GM10266 (cell line): ENCODE measurements at regions not wholly inside any gene's neighbourhood (a gene's known extent, or its start where the extent isn't known, plus 50 kb on each side); places are given as distances from the start of the nearest gene placed in this dataset.

Experiments
- DNase-seq: peaks from one replicate; pipeline ENCODE4 v3.0.0; 2012; ENCODE audit errors: extremely low spot score
- TF ChIP-seq, protein P1 (sequence below): IDR thresholded peaks from 2 replicates; pipeline ENCODE4 v1.5.1; 2012; ENCODE audit warnings: mild to moderate bottlenecking, low read depth; ENCODE audit not compliant: control insufficient read depth, insufficient read depth; ENCODE audit errors: missing control alignments

- TF ChIP-seq, protein P1, sequence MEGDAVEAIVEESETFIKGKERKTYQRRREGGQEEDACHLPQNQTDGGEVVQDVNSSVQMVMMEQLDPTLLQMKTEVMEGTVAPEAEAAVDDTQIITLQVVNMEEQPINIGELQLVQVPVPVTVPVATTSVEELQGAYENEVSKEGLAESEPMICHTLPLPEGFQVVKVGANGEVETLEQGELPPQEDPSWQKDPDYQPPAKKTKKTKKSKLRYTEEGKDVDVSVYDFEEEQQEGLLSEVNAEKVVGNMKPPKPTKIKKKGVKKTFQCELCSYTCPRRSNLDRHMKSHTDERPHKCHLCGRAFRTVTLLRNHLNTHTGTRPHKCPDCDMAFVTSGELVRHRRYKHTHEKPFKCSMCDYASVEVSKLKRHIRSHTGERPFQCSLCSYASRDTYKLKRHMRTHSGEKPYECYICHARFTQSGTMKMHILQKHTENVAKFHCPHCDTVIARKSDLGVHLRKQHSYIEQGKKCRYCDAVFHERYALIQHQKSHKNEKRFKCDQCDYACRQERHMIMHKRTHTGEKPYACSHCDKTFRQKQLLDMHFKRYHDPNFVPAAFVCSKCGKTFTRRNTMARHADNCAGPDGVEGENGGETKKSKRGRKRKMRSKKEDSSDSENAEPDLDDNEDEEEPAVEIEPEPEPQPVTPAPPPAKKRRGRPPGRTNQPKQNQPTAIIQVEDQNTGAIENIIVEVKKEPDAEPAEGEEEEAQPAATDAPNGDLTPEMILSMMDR: no peak
- no peak for DNase-seq
These were observed 544.3 kb downstream of the NTRK3 start for GRCh38 chr15:87712211-87712610.

DNA sequence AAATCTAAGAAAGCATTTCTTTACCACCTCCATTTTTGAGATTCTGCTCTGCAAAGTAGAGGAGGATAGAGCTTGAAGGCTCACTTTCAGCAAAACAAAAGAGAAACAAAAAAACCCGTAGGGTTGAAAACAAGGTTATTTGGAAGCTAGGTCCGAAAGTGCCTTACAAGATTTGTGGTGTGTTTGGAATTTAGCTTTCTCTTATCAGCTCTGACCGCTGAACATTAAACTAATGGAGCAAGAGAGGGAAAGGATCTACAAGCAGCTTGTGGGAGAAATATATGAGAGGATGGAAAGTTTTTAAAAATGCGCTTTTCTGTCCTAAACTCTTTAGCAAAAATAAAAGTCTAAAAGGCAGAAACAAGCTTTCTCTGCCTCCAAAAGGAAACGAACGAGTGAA lies 545.5 kb downstream of the NTRK3 start:
- TF ChIP-seq, protein P1: no peak
- no peak for DNase-seq

DNA sequence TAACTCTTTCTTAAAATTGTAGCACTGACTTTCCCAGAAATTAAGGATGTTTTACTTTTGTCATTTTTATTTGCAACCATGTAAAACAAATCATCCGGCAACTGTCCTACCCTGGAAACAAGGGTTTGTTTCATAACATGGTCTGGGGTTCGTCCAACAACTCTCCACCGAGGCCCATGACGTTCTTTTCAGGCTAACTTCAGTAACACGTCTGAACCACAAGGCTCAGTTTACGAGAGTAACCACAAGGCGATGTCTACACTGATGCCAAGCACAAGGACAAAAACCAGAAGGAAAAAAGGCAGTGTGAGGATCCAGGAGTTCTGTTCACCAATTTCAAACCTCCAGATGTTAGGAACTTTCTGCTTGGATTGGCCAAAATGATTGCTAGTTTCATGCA lies 546.1 kb downstream of the NTRK3 start:
- DNase-seq: no peak
- TF ChIP-seq, protein P1: no peak

GRCh38 chr15:87707566-87708130 lies 548.9 kb downstream of the NTRK3 start:
- no peak for DNase-seq
- TF ChIP-seq, protein P1: no peak

DNA sequence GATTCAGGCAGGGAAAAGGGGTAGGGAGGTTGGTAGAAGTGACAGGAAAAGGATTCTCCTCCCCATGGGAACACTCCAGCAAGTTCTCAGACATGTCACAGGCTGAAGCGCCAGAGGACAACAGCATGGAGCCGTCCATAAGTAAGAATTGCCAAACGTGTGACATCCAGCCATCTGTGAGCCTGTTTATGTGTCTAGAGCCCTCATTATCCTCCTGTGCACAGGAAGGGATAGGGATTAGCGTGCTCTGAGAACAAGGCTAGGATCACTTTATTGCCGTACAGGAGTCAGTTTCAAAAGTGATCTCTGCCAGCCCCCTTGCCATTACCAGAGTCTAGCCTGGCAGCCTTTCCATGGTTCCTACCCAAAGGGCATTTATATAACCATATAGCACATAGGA lies 549.5 kb downstream of the NTRK3 start:
- TF ChIP-seq, protein P1: no peak
- DNase-seq: no peak

DNA sequence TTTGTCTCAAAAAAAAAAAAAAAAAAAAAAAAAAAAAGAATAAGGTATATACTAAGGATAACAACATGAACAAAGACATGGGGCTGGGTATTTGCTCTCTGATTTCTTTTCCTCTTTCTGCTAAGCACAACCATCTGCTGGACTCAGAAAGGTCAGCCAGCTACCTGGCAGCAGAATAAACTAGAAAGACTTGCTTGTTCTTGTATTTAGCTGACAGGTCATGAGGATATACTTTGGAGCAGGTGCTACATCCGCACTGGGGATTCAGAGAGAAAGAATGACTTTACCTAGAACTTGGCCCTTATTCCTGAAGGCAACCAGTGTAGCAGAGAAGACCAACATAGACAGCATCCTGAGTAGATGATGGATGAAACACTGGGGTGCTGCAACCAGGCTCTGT lies 550.5 kb downstream of the NTRK3 start:
- TF ChIP-seq, protein P1: no peak
- no peak for DNase-seq

DNA sequence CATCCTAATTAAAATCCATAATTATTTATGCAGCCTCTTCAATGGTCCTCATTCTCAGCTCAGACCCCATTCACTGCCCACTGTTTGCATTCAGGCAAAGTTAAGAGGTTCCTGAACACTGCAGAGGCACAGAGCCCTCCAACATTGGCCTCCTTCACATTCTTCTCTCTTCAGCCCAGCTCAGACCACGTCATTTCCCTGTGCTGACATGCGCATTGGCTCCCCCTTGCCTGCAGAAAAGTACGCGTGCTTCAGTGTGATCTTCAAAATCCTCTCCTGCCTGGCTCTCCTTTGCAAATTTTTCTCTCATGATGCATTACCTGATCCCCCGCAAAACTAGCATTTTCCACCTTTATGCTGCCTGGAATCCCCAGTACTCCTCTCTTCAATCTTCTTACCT lies 552.3 kb downstream of the NTRK3 start:
- TF ChIP-seq, protein P1: no peak
- no peak for DNase-seq
